Uterus (tissue), 3 donors: ENCODE measurements at regions not wholly inside any gene's neighbourhood (a gene's known extent, or its start where the extent isn't known, plus 50 kb on each side); places are given as distances from the start of the nearest gene placed in this dataset.
"Not testable (repeated sequence)": the region's sequence is repeated elsewhere in the genome, so short reads cannot be mapped to it uniquely, and the experiment has no call there.

Source experiments
- DNase-seq, 2 donors: peaks; one replicate each; pipeline ENCODE4 v3.0.0-alpha.2; 2019 to 2020
- H3K27ac ChIP-seq, 2 donors: fragments of 200-600 bp; sonication (generic); 1 replicate in 1 of 2; 2 replicates in 1 of 2; pipeline ENCODE4 v1.5.1; 2016 to 2018
- H3K27me3 ChIP-seq, 2 donors: fragments of 200-600 bp; sonication (generic); one replicate each; pipeline ENCODE4 v1.5.1; 2018 to 2019; ENCODE audit warnings: control low read depth in 1 of 2
- H3K36me3 ChIP-seq, 2 donors: fragments of 200-600 bp; sonication (generic); one replicate each; pipeline ENCODE4 v1.5.1; 2019; ENCODE audit warnings: control low read depth in 1 of 2
- H3K4me1 ChIP-seq, 2 donors: fragments of 200-600 bp; sonication (generic); one replicate each; pipeline ENCODE4 v1.5.1; 2018 to 2019; ENCODE audit warnings: control low read depth in 1 of 2
- H3K4me3 ChIP-seq, 2 donors: fragments of 200-600 bp; sonication (generic); 1 replicate in 1 of 2; 2 replicates in 1 of 2; pipeline ENCODE4 v1.5.1; 2018 to 2019; ENCODE audit warnings: mild to moderate bottlenecking in 1 of 2
- H3K9me3 ChIP-seq, 2 donors: fragments of 200-600 bp; sonication (generic); one replicate each; pipeline ENCODE4 v1.5.1; 2019; ENCODE audit warnings: control low read depth in 1 of 2
- CTCF ChIP-seq, 4 experiments: fragments of 200-600 bp in 2 of 4; fragments of 450-650 bp in 2 of 4; sonication (generic) in 2 of 4; IDR thresholded peaks; one replicate each; pipeline ENCODE4 v1.5.1; 2016 to 2019; ENCODE audit warnings: antibody characterized with exemption in 4 of 4, mild to moderate bottlenecking in 2 of 4, moderate library complexity in 1 of 4
- POLR2A ChIP-seq, 2 donors: fragments of 450-650 bp; IDR thresholded peaks; one replicate each; pipeline ENCODE4 v1.6.1; 2016; ENCODE audit warnings: antibody characterized with exemption in 2 of 2, mild to moderate bottlenecking in 1 of 2, moderate library complexity in 1 of 2
- intact Hi-C: fragments of 100-400 bp; cut with DNase I; formaldehyde crosslinking; loops from one replicate; pipeline ENCODE4 v1.15.1; 2023; ENCODE audit warnings: low total_unique reads
- donor health status: DM: yes; HTN: yes; CAD: no.

GRCh38 chr22:22161924-22162851 lies 82.4 kb upstream of the VPREB1 start:
- no peak overlapping the region for H3K4me3 ChIP-seq
- DNase-seq, result no peak
- intact Hi-C loops, result no loop called here
- H3K36me3 ChIP-seq, result no peaks in the 10 kb centered on the region
- no peak for TF ChIP-seq CTCF (IDR thresholded peaks at IDR 0.05)
- TF ChIP-seq POLR2A (IDR thresholded peaks at IDR 0.05), result no peak
- H3K9me3 ChIP-seq, result no peaks in the 10 kb centered on the region
- no peaks in the 10 kb centered on the region for H3K4me1 ChIP-seq
- H3K27me3 ChIP-seq, result no peaks in the 10 kb centered on the region
- H3K27ac ChIP-seq, result no peak overlapping the region

- DNase-seq, H3K27me3 ChIP-seq, H3K36me3 ChIP-seq, intact Hi-C loops, H3K27ac ChIP-seq, H3K4me1 ChIP-seq, H3K9me3 ChIP-seq, H3K4me3 ChIP-seq: not testable (repeated sequence)
These were observed 83.8 kb upstream of the VPREB1 start for GRCh38 chr22:22160768-22161167.

- Histone ChIP-seq H3K36me3 (no peaks in the 10 kb centered on the region), H3K27me3 (no peaks in the 10 kb centered on the region), H3K4me1 (no peaks in the 10 kb centered on the region), H3K4me3 (no peak overlapping the region), H3K9me3 (no peaks in the 10 kb centered on the region), H3K27ac (no peak overlapping the region)
- DNase-seq, result no peak
- TF ChIP-seq CTCF (IDR thresholded peaks at IDR 0.05), result no peak
- no peak for TF ChIP-seq POLR2A (IDR thresholded peaks at IDR 0.05)
- intact Hi-C loops, result no loop called here
These were observed 85.2 kb upstream of the VPREB1 start for GRCh38 chr22:22159384-22159783.

- Histone ChIP-seq H3K27ac (no peak overlapping the region), H3K36me3 (no peaks in the 10 kb centered on the region), H3K4me1 (no peaks in the 10 kb centered on the region), H3K4me3 (no peak overlapping the region), H3K9me3 (no peaks in the 10 kb centered on the region), H3K27me3 (no peaks in the 10 kb centered on the region)
- intact Hi-C loops, result no loop called here
- no peak for DNase-seq
- TF ChIP-seq POLR2A (IDR thresholded peaks at IDR 0.05), result no peak
- no peak for TF ChIP-seq CTCF (IDR thresholded peaks at IDR 0.05)
These were observed 85.6 kb upstream of the VPREB1 start for GRCh38 chr22:22158965-22159364.

- H3K9me3 ChIP-seq, result no peaks in the 10 kb centered on the region
- TF ChIP-seq CTCF (IDR thresholded peaks at IDR 0.05), result no peak
- no peak for TF ChIP-seq POLR2A (IDR thresholded peaks at IDR 0.05)
These were observed 86.3 kb upstream of the VPREB1 start for GRCh38 chr22:22158207-22158816.

More at GRCh38 chr22:22158207-22158816, 86.3 kb upstream of the VPREB1 start:
- no peak for DNase-seq
- Histone ChIP-seq H3K27ac (no peak overlapping the region), H3K4me1 (no peaks in the 10 kb centered on the region), H3K4me3 (no peak overlapping the region), H3K36me3 (no peaks in the 10 kb centered on the region), H3K27me3 (no peaks in the 10 kb centered on the region)
- intact Hi-C loops, result no loop called here
